Osteocyte (in vitro differentiated cells): ENCODE measurements at regions not wholly inside any gene's neighbourhood (a gene's known extent, or its start where the extent isn't known, plus 50 kb on each side); places are given as distances from the start of the nearest gene placed in this dataset.

Source experiments
- DNase-seq: peaks from one replicate; pipeline ENCODE4 v3.0.0; 2021; ENCODE audit warnings: mixed read lengths; ENCODE audit not compliant: unreplicated experiment; ENCODE audit errors: extremely low spot score
- H3K27ac Mint-ChIP-seq: one replicate; pipeline ENCODE4 v1.8.0; 2021; ENCODE audit warnings: mild to moderate bottlenecking, mixed read lengths; ENCODE audit not compliant: unreplicated experiment
- H3K27me3 Mint-ChIP-seq: one replicate; pipeline ENCODE4 v1.8.0; 2021; ENCODE audit warnings: mixed read lengths; ENCODE audit not compliant: unreplicated experiment
- H3K36me3 Mint-ChIP-seq: one replicate; pipeline ENCODE4 v1.8.0; 2021; ENCODE audit warnings: mixed read lengths; ENCODE audit not compliant: unreplicated experiment
- H3K4me1 Mint-ChIP-seq: one replicate; pipeline ENCODE4 v1.8.0; 2021; ENCODE audit warnings: mixed read lengths; ENCODE audit not compliant: unreplicated experiment
- H3K4me3 Mint-ChIP-seq: one replicate; pipeline ENCODE4 v1.8.0; 2021; ENCODE audit warnings: mild to moderate bottlenecking, moderate library complexity, mixed read lengths; ENCODE audit not compliant: unreplicated experiment
- H3K9me3 Mint-ChIP-seq: one replicate; pipeline ENCODE4 v1.8.0; 2021; ENCODE audit warnings: mixed read lengths; ENCODE audit not compliant: unreplicated experiment
- CTCF ChIP-seq: fragments of 200-600 bp; sonication (generic); IDR thresholded peaks from 2 replicates; pipeline ENCODE4 v1.5.0; 2021; ENCODE audit warnings: antibody characterized with exemption, mild to moderate bottlenecking, moderate library complexity

GRCh38 chr9:134591082-134591571 lies 50.5 kb upstream of the COL5A1 start:
- no peak for TF ChIP-seq CTCF
- H3K4me1 Mint-ChIP-seq = peaks cover 47% of the 10 kb centered on the region
- H3K9me3 Mint-ChIP-seq = no peaks in the 10 kb centered on the region
- peak; percentile 77 for DNase-seq
- peak overlapping the region; percentile 96 for H3K27ac Mint-ChIP-seq
- H3K36me3 Mint-ChIP-seq = no peaks in the 10 kb centered on the region
- no peaks in the 10 kb centered on the region for H3K27me3 Mint-ChIP-seq
- no peak overlapping the region for H3K4me3 Mint-ChIP-seq

DNA sequence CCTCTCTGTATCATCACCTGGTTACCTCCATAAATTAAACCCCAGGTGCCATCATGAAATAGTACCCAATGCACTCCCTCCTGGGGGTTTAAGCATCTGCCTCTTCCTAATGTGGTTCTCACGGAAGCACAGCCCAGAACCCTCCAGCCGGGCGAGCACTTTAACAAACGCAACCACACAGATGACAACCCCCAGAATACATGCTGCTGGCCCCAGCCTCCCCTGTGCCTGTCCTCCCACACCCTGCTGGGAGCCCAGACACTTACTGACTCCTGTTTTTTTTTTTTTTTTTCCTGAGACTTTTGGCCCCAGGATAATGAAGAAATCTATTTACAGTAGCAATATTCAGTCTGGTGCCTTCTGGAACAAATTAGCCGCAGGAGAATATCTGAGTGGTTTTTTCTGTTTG lies 50.0 kb upstream of the COL5A1 start:
- H3K4me1 Mint-ChIP-seq = peaks cover 45% of the 10 kb centered on the region
- no peak for TF ChIP-seq CTCF
- no peaks in the 10 kb centered on the region for H3K36me3 Mint-ChIP-seq
- H3K27ac Mint-ChIP-seq = peak overlapping the region; percentile 96
- H3K27me3 Mint-ChIP-seq = no peaks in the 10 kb centered on the region
- DNase-seq = peak; percentile 88
- no peaks in the 10 kb centered on the region for H3K9me3 Mint-ChIP-seq
- H3K4me3 Mint-ChIP-seq = no peak overlapping the region
